K562 (cell line): ENCODE measurements at regions not wholly inside any gene's neighbourhood (a gene's known extent, or its start where the extent isn't known, plus 50 kb on each side); places are given as distances from the start of the nearest gene placed in this dataset.

Source experiments
- ARID2 ChIP-seq: fragments of 450-650 bp; IDR thresholded peaks from 2 replicates; pipeline ENCODE4 v1.6.1; 2017; ENCODE audit warnings: antibody characterized with exemption, mild to moderate bottlenecking
- ARID3A ChIP-seq: IDR thresholded peaks from 2 replicates; pipeline ENCODE4 v1.6.1; 2012; ENCODE audit warnings: low read depth, low read length, improper control_type of control experiment, borderline replicate concordance
- CBX5 ChIP-seq: IDR thresholded peaks from 2 replicates; pipeline ENCODE4 v1.6.1; 2014; ENCODE audit warnings: low read depth, borderline replicate concordance
- CEBPZ ChIP-seq: fragments of 150-350 bp; IDR thresholded peaks from 2 replicates; pipeline ENCODE4 v1.6.1; 2014; ENCODE audit warnings: low read depth, mild to moderate bottlenecking, low read length, borderline replicate concordance
- E2F5 ChIP-seq: sonication (generic); formaldehyde crosslinking; IDR thresholded peaks from 2 replicates; pipeline ENCODE4 v1.8.0; 2022; ENCODE audit warnings: mild to moderate bottlenecking, missing genetic modification reagents
- E2F6 ChIP-seq, 2 experiments: IDR thresholded peaks; 2 replicates each; pipeline ENCODE4 v1.6.1; 2011; ENCODE audit warnings: borderline replicate concordance in 1 of 2, control low read depth in 1 of 2, low read depth in 1 of 2, low read length in 1 of 2, mild to moderate bottlenecking in 1 of 2, mixed read lengths in 1 of 2, moderate library complexity in 1 of 2; ENCODE audit not compliant: insufficient read depth in 1 of 2, insufficient read length in 1 of 2, poor library complexity in 1 of 2, severe bottlenecking in 1 of 2; ENCODE audit errors: extremely low read depth in 1 of 2
- KAT2B ChIP-seq: IDR thresholded peaks from one replicate; pipeline ENCODE4 v1.6.1; 2012; ENCODE audit warnings: low read depth, mild to moderate bottlenecking, control low read depth, inconsistent platforms, low read length, moderate library complexity
- NFIC ChIP-seq: fragments of 450-650 bp; IDR thresholded peaks from 2 replicates; pipeline ENCODE4 v1.6.1; 2017; ENCODE audit warnings: mild to moderate bottlenecking, inconsistent platforms
- PHF8 ChIP-seq: fragments of 200-600 bp; sonication (generic); IDR thresholded peaks from 2 replicates; pipeline ENCODE4 v1.6.1; 2012; ENCODE audit warnings: mixed run types, mild to moderate bottlenecking, inconsistent platforms, low read length, moderate library complexity, borderline replicate concordance
- RNF2 ChIP-seq: sonication (generic); IDR thresholded peaks from 2 replicates; pipeline ENCODE4 v1.6.1; 2016
- YY1 ChIP-seq, 3 experiments: IDR thresholded peaks; 2 replicates each; pipeline ENCODE4 v1.6.1; 2011; ENCODE audit warnings: low read length in 2 of 3, mild to moderate bottlenecking in 2 of 3, moderate library complexity in 2 of 3, borderline replicate concordance in 1 of 3, control low read depth in 1 of 3, low read depth in 1 of 3; ENCODE audit not compliant: insufficient read depth in 3 of 3, insufficient replicate concordance in 2 of 3, control insufficient read depth in 1 of 3, insufficient read length in 1 of 3; ENCODE audit errors: extremely low read depth in 1 of 3
- ZFP36 ChIP-seq: fragments of 150-350 bp; IDR thresholded peaks from 2 replicates; pipeline ENCODE4 v1.6.1; 2018; ENCODE audit warnings: low read length, low read depth; ENCODE audit not compliant: partially characterized antibody
- ZFX ChIP-seq: sonication (generic); formaldehyde crosslinking; IDR thresholded peaks from 2 replicates; pipeline ENCODE4 v1.8.0; 2022; ENCODE audit warnings: mild to moderate bottlenecking, missing genetic modification reagents, moderate library complexity

- TF ChIP-seq ZFX (CRISPR knock-in tag) (no peak), RNF2 (no peak), ARID2 (no peak), PHF8 (no peak), E2F6 (IDR thresholded peaks at IDR 0.05; ENCODE audit: borderline replicate concordance in 1 of 2, extremely low read depth in 1 of 2, insufficient read depth in 1 of 2, insufficient read length in 1 of 2, low read depth in 1 of 2, low read length in 1 of 2, poor library complexity in 1 of 2, severe bottlenecking in 1 of 2) (no peak), ZFP36 (peak; percentile 12), CBX5 (peak; percentile 86), E2F5 (CRISPR knock-in tag) (no peak), YY1 (IDR thresholded peaks at IDR 0.05; ENCODE audit: borderline replicate concordance in 1 of 3, control insufficient read depth in 1 of 3, extremely low read depth in 1 of 3, insufficient read depth in 3 of 3, insufficient read length in 1 of 3, insufficient replicate concordance in 2 of 3, low read depth in 1 of 3, low read length in 2 of 3) (peak in 1 of 3 experiments; percentile 26), NFIC (peak; percentile 24; the same call in 1 of the 2 replicates), ARID3A (no peak), CEBPZ (peak; percentile 66; the same call in 1 of the 2 replicates), KAT2B (no peak)
These were observed 96.2 kb downstream of the VIP start (continued) for GRCh38 chr6:152846825-152847224.
